Stimulated activated naive CD8-positive, alpha-beta T cell treated with anti-CD3 and anti-CD28 coated beads, Interleukin-15, Interleukin-2, amounts not matched to agents 100 ng/mL and 50 ng/mL, for 24 hours (primary cell): ENCODE measurements at regions not wholly inside any gene's neighbourhood (a gene's known extent, or its start where the extent isn't known, plus 50 kb on each side); places are given as distances from the start of the nearest gene placed in this dataset.

Experiments
- H3K27ac Mint-ChIP-seq: one replicate; pipeline ENCODE4 v1.8.0; 2021; ENCODE audit warnings: mild to moderate bottlenecking, mixed read lengths
- H3K27me3 Mint-ChIP-seq: one replicate; pipeline ENCODE4 v1.8.0; 2021; ENCODE audit warnings: mixed read lengths
- H3K36me3 Mint-ChIP-seq: one replicate; pipeline ENCODE4 v1.8.0; 2021; ENCODE audit warnings: low read depth, mixed read lengths
- H3K4me1 Mint-ChIP-seq: one replicate; pipeline ENCODE4 v1.8.0; 2021; ENCODE audit warnings: low read depth, mixed read lengths
- H3K4me3 Mint-ChIP-seq: one replicate; pipeline ENCODE4 v1.8.0; 2021; ENCODE audit warnings: mild to moderate bottlenecking, mixed read lengths
- H3K9me3 Mint-ChIP-seq: one replicate; pipeline ENCODE4 v1.8.0; 2021; ENCODE audit warnings: mixed read lengths

DNA sequence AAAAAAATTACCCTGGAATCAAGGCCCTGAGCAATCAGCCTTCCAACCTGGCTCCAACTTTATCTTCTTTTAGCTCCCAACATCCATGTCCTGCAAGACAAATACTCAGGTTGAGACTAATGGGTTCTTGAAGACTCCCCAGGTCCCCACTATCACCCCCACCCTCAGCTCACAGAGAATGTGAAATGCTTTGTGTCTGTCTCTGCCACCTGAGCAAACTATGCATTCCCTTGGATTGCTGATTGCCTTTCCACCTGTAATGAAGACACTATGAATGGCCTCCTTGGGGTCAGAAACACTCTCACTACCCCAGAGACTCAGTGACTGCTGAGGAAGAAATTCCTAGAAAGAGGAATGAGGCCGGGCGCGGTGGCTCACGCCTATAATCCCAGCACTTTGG is 121.2 kb upstream of the GALNT2 start:
- no peak overlapping the region for H3K27ac Mint-ChIP-seq
- H3K4me1 Mint-ChIP-seq: no peaks in the 10 kb centered on the region
- no peaks in the 10 kb centered on the region for H3K36me3 Mint-ChIP-seq
- H3K27me3 Mint-ChIP-seq: no peaks in the 10 kb centered on the region
- H3K9me3 Mint-ChIP-seq: no peaks in the 10 kb centered on the region
- no peak overlapping the region for H3K4me3 Mint-ChIP-seq

DNA sequence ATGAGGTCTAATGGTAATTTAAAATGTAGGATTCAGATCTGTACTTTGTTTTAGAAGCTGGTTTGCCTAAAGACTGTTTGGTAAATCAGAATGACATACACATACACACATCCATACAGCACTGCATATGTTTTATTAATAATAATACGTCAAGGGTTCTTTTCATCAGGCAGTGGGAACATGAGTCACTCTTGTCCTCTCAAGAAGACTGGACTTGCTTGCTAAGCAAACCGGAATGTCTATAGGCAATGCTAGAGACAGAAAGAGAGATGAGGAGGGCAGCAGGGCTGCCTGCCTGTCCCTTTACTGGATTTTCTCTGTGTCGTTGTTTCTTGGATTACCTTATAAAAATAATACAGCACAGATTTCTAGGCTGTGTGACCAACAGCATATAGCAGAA is 119.1 kb upstream of the GALNT2 start:
- Mint-ChIP-seq H3K4me3 (no peak overlapping the region), H3K9me3 (no peaks in the 10 kb centered on the region), H3K27ac (no peak overlapping the region), H3K36me3 (no peaks in the 10 kb centered on the region), H3K27me3 (no peaks in the 10 kb centered on the region), H3K4me1 (no peaks in the 10 kb centered on the region)

GRCh38 chr1:229948438-229948837 is 118.6 kb upstream of the GALNT2 start:
- no peaks in the 10 kb centered on the region for H3K4me1 Mint-ChIP-seq
- no peaks in the 10 kb centered on the region for H3K36me3 Mint-ChIP-seq
- no peak overlapping the region for H3K4me3 Mint-ChIP-seq
- no peak overlapping the region for H3K27ac Mint-ChIP-seq
- no peaks in the 10 kb centered on the region for H3K27me3 Mint-ChIP-seq
- H3K9me3 Mint-ChIP-seq: no peaks in the 10 kb centered on the region

DNA sequence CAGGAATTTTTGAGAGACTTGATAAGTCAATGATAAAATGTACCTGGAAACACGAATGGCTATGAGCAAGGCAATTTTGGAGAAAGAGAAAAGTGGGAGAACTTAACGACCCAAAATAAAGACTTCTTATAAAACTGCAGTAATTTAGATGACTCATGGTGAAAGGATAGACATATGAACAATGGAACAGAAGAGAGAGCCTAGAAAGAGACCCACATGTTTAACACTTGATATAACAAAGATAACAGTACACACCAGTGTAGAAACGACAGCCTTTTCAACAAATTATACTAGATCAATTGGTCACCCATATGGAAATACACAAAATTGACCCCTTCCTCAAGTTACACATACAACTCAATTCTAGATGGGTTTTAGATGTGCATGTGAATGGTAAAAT is 117.5 kb upstream of the GALNT2 start:
- H3K4me3 Mint-ChIP-seq: no peak overlapping the region
- H3K27ac Mint-ChIP-seq: no peak overlapping the region
- no peaks in the 10 kb centered on the region for H3K27me3 Mint-ChIP-seq
- H3K4me1 Mint-ChIP-seq: no peaks in the 10 kb centered on the region
- no peaks in the 10 kb centered on the region for H3K9me3 Mint-ChIP-seq
- H3K36me3 Mint-ChIP-seq: no peaks in the 10 kb centered on the region

GRCh38 chr1:229950020-229950419 is 117.0 kb upstream of the GALNT2 start:
- Mint-ChIP-seq H3K36me3 (no peaks in the 10 kb centered on the region), H3K9me3 (no peaks in the 10 kb centered on the region), H3K4me3 (no peak overlapping the region), H3K27ac (no peak overlapping the region), H3K27me3 (no peaks in the 10 kb centered on the region), H3K4me1 (no peaks in the 10 kb centered on the region)

- Mint-ChIP-seq H3K9me3 (no peaks in the 10 kb centered on the region), H3K4me1 (no peaks in the 10 kb centered on the region), H3K27ac (no peak overlapping the region), H3K27me3 (no peaks in the 10 kb centered on the region), H3K36me3 (no peaks in the 10 kb centered on the region), H3K4me3 (no peak overlapping the region)
These were observed 116.1 kb upstream of the GALNT2 start for GRCh38 chr1:229950908-229951307.

DNA sequence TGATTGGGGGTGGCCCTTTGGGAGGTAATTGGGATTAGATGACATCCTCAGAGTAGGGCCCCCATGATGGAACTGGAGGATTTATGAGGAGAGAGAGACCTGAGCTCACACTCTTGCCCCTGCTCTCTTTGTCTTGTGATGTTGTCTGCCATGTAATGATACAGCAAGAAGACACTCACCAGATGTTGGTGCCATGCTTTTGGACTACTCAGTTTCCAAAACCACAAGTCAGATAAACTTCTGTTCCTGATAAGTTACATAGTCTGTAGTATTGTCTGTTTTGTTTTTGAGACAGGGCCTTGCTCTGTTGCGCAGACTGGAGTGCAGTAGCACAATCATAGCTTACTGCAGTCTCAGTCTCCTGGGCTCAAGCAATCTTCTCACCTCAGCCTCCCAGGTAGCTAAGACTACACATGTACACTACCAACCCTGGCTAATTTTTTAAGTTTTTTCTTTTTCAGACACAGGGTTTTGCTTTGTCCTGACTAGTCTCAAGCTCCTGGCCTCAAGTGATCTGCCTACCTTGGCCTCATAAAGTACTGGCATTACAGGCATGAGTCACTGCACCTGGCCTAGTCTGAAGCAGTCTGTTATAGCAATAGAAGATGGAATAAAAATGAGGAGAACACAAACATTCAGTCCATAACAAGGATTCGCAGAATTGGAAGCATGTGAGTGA is 115.0 kb upstream of the GALNT2 start:
- no peaks in the 10 kb centered on the region for H3K9me3 Mint-ChIP-seq
- H3K36me3 Mint-ChIP-seq: no peaks in the 10 kb centered on the region
- H3K4me3 Mint-ChIP-seq: no peak overlapping the region
- no peak overlapping the region for H3K27ac Mint-ChIP-seq
- no peaks in the 10 kb centered on the region for H3K27me3 Mint-ChIP-seq
- H3K4me1 Mint-ChIP-seq: no peaks in the 10 kb centered on the region

GRCh38 chr1:229952670-229953520 is 114.1 kb upstream of the GALNT2 start:
- Mint-ChIP-seq H3K36me3 (peaks cover 3% of the 10 kb centered on the region), H3K4me3 (no peak overlapping the region), H3K27me3 (no peaks in the 10 kb centered on the region)

GRCh38 chr1:229953736-229954326 is 113.2 kb upstream of the GALNT2 start:
- Mint-ChIP-seq H3K36me3 (peaks cover 3% of the 10 kb centered on the region), H3K4me1 (no peaks in the 10 kb centered on the region), H3K9me3 (peaks cover 7% of the 10 kb centered on the region), H3K4me3 (no peak overlapping the region), H3K27ac (no peak overlapping the region), H3K27me3 (no peaks in the 10 kb centered on the region)

More at GRCh38 chr1:229952670-229953520, 114.1 kb upstream of the GALNT2 start:
- Mint-ChIP-seq H3K9me3 (peaks cover 4% of the 10 kb centered on the region), H3K4me1 (no peaks in the 10 kb centered on the region), H3K27ac (no peak overlapping the region)

DNA sequence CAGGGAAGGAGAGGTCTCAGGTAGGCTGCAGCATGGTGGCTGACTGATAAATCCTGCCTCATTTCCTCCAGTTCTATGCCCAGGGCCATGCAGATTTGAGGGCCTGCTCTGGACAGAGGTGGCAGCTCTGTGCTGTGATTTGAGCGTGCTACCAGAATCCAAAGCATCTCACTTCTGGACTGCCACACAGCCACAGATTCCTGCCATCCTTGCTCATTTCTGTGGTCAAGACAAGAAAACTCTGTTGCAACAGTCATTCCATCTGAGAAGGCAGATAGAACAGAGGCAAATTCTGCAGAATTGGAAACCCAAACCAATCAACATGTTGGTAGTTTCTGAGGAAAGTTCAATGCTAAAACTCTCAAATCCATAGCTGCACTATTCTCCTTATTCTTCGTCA is 102.8 kb upstream of the GALNT2 start:
- Mint-ChIP-seq H3K4me1 (no peaks in the 10 kb centered on the region), H3K9me3 (peaks cover 8% of the 10 kb centered on the region), H3K4me3 (no peak overlapping the region), H3K27ac (no peak overlapping the region), H3K36me3 (no peaks in the 10 kb centered on the region), H3K27me3 (peaks cover 32% of the 10 kb centered on the region)

DNA sequence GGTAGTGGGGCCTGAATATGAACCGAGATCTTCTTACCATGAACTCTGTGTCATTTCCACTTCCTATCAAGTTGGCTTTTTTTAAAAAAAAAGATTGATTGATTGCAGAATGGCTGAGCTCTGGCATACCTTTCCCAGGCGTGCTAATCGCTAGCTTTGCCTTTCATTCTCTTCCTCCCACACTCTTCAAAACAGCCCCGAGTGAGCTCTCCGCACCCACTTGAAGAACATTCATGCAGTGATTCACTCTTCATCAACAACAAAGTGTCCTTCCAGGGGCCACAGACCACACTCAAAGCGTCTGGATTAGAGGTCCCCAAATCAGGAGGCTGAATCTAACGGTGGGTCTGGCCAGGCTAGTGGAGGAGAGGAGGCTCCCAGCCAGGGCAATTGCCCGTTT is 96.3 kb upstream of the GALNT2 start:
- H3K27me3 Mint-ChIP-seq: peaks cover 37% of the 10 kb centered on the region
- no peaks in the 10 kb centered on the region for H3K36me3 Mint-ChIP-seq
- no peak overlapping the region for H3K27ac Mint-ChIP-seq
- H3K4me1 Mint-ChIP-seq: no peaks in the 10 kb centered on the region
- peaks cover 18% of the 10 kb centered on the region for H3K9me3 Mint-ChIP-seq
- no peak overlapping the region for H3K4me3 Mint-ChIP-seq

- H3K4me3 Mint-ChIP-seq: no peak overlapping the region
- no peak overlapping the region for H3K27ac Mint-ChIP-seq
These were observed 95.9 kb upstream of the GALNT2 start for GRCh38 chr1:229971141-229971540.

DNA sequence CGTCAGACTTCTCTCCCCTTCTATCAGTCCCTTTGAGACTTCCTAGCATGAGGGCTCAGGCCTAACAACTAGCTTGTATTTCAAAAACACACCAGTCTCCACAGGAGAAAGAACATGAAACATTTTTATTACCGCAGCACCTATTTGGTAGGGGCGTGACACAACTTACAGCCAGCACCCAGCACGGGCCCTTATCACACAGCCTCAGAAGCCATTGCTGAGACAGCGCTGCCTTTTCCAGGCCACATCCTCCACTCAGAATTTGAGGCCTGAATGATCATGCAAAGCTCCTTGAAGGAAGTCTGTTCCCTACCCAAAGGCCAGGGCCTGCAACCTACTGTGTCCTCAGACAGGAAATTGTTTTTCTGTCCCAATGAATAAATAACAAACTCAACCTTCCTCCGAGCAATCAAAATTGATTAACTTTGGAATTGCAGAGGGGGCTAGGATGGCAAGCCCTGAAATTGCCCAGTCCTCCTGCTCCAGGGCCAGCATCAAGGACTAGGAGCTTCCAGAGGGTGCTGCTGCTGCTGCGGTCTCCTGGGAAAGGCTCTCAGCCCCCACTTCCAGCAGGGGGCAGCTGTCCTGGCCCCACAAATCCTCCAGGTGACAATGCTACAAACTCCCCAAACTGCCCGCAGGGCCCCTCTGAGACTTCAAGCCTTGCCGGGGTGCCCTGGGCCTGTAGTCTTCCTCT is 94.3 kb upstream of the GALNT2 start:
- Mint-ChIP-seq H3K4me1 (no peaks in the 10 kb centered on the region), H3K27me3 (peaks cover 31% of the 10 kb centered on the region), H3K27ac (no peak overlapping the region), H3K4me3 (no peak overlapping the region), H3K36me3 (no peaks in the 10 kb centered on the region), H3K9me3 (peaks cover 18% of the 10 kb centered on the region)

More at GRCh38 chr1:229971141-229971540, 95.9 kb upstream of the GALNT2 start:
- Mint-ChIP-seq H3K4me1 (no peaks in the 10 kb centered on the region), H3K36me3 (no peaks in the 10 kb centered on the region), H3K9me3 (peaks cover 20% of the 10 kb centered on the region), H3K27me3 (peaks cover 35% of the 10 kb centered on the region)

GRCh38 chr1:229973297-229973612 is 93.8 kb upstream of the GALNT2 start:
- Mint-ChIP-seq H3K27ac (no peak overlapping the region), H3K9me3 (peaks cover 18% of the 10 kb centered on the region), H3K36me3 (no peaks in the 10 kb centered on the region), H3K4me3 (no peak overlapping the region), H3K4me1 (no peaks in the 10 kb centered on the region), H3K27me3 (peaks cover 27% of the 10 kb centered on the region)

GRCh38 chr1:229975047-229975446 is 92.0 kb upstream of the GALNT2 start:
- Mint-ChIP-seq H3K27ac (no peak overlapping the region), H3K4me3 (no peak overlapping the region)

More at GRCh38 chr1:229975047-229975446, 92.0 kb upstream of the GALNT2 start:
- H3K9me3 Mint-ChIP-seq: peaks cover 18% of the 10 kb centered on the region
- peaks cover 38% of the 10 kb centered on the region for H3K27me3 Mint-ChIP-seq
- H3K4me1 Mint-ChIP-seq: no peaks in the 10 kb centered on the region
- no peaks in the 10 kb centered on the region for H3K36me3 Mint-ChIP-seq
